Right lobe of liver (tissue), 6 donors: ENCODE measurements at regions not wholly inside any gene's neighbourhood (a gene's known extent, or its start where the extent isn't known, plus 50 kb on each side); places are given as distances from the start of the nearest gene placed in this dataset.

ENCODE experiments used
- ATAC-seq, 4 donors: fragments of 200-7000 bp; cut with Tn5 transposase; one replicate each; pipeline ENCODE4 v1.9.1; 2020; ENCODE audit warnings: mild to moderate bottlenecking in 4 of 4, moderate library complexity in 4 of 4
- DNase-seq, 3 donors: peaks; one replicate each; pipeline ENCODE4 v3.0.0-alpha.2; 2020
- H3K27ac ChIP-seq, 3 donors: fragments of 200-600 bp; one replicate each; pipeline ENCODE4 v1.8.0; 2022
- H3K27me3 ChIP-seq, 2 donors: fragments of 200-600 bp; one replicate each; pipeline ENCODE4 v1.8.0; 2022
- H3K36me3 ChIP-seq, 4 donors: fragments of 200-600 bp; sonication (generic) in 1 of 4; one replicate each; pipeline versions ENCODE4 v1.5.1 to v1.8.0; 2017 to 2022; ENCODE audit warnings: control low read depth in 1 of 4
- H3K4me1 ChIP-seq, 4 donors: fragments of 200-600 bp; sonication (generic) in 1 of 4; one replicate each; pipeline versions ENCODE4 v1.5.1 to v1.8.0; 2017 to 2022; ENCODE audit warnings: control low read depth in 1 of 4
- H3K4me3 ChIP-seq, 3 donors: fragments of 200-600 bp; one replicate each; pipeline ENCODE4 v1.8.0; 2022
- H3K9me3 ChIP-seq, 4 donors: fragments of 200-600 bp; sonication (generic) in 1 of 4; one replicate each; pipeline versions ENCODE4 v1.5.1 to v1.8.0; 2017 to 2022; ENCODE audit warnings: control low read depth in 1 of 4
- CTCF ChIP-seq, 4 donors: fragments of 200-600 bp in 3 of 4; fragments of 450-650 bp in 1 of 4; IDR thresholded peaks; one replicate each; pipeline versions ENCODE4 v1.5.1 to v1.8.0; 2016 to 2022; ENCODE audit warnings: antibody characterized with exemption in 4 of 4, mild to moderate bottlenecking in 2 of 4
- POLR2A ChIP-seq: fragments of 450-650 bp; IDR thresholded peaks from one replicate; pipeline ENCODE4 v1.6.1; 2017; ENCODE audit warnings: antibody characterized with exemption, mild to moderate bottlenecking
- WGBS: methylation state at CpG from one replicate; pipeline ENCODE4 v1.1.6; 2018; ENCODE audit warnings: low coverage, low lambda C conversion rate; ENCODE audit not compliant: insufficient coverage; ENCODE audit errors: missing lambda C conversion rate; 5-methylcytosine and 5-hydroxymethylcytosine counted together
- intact Hi-C, 2 donors: fragments of 100-400 bp; cut with DNase I; formaldehyde crosslinking; loops; one replicate each; pipeline versions ENCODE4 v1.11.2 to v1.14.1; 2022
- donor health status: DM: no; HTN: yes; CAD: no.
- donor health status: DM: no; HTN: no; CAD: no.
- donor health status: DM: no; HTN: no; CAD: no.
- donor health status: DM: no; HTN: yes; CAD: no.
- donor health status: DM: no; HTN: yes; CAD: no.

- TF ChIP-seq CTCF (IDR thresholded peaks at IDR 0.05) (no peak), POLR2A (no peak)
- 48% methylated on average over 3 of the region's 3 CpGs for WGBS
- intact Hi-C loops = no loop called here
- Histone ChIP-seq H3K9me3 (no peaks in the 10 kb centered on the region), H3K4me3 (no peak overlapping the region), H3K36me3 (no peaks in the 10 kb centered on the region), H3K27me3 (no peaks in the 10 kb centered on the region), H3K4me1 (no peaks in the 10 kb centered on the region), H3K27ac (no peak overlapping the region)
- DNase-seq (no peak), ATAC-seq (no peak)
Observed at GRCh38 chr7:97480772-97481390, 251.0 kb upstream of the TAC1 start.

GRCh38 chr7:97495487-97495886, 236.4 kb upstream of the TAC1 start:
- ATAC-seq = no peak
- intact Hi-C loops = no loop called here
- H3K27ac ChIP-seq = no peak overlapping the region
- no peak for DNase-seq
- no peaks in the 10 kb centered on the region for H3K36me3 ChIP-seq
- H3K4me3 ChIP-seq = no peak overlapping the region
- no peaks in the 10 kb centered on the region for H3K27me3 ChIP-seq
- 38% methylated on average over 2 of the region's 2 CpGs for WGBS
- TF ChIP-seq CTCF (IDR thresholded peaks at IDR 0.05) = no peak
- no peak for TF ChIP-seq POLR2A
- no peaks in the 10 kb centered on the region for H3K4me1 ChIP-seq
- H3K9me3 ChIP-seq = no peaks in the 10 kb centered on the region

DNA sequence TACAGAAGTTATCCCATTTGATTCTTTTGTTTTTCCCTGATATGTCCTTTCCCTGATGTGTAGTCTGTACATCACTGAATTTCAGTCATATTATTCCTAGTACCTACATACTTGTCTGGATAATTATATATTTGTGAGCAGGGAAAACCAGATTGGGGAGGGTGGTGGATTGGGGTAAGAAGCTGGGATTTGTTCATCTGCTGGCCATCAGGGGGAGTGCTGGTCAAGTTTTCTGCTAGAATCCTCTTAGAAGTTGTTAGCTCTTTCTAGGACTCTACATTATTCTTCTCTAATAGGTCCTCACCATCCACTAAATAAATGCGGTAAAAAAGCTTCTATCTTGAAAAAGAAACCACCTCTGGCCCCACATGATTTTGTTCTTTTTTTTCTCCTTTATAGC, 232.7 kb upstream of the TAC1 start:
- no peak overlapping the region for H3K4me3 ChIP-seq
- H3K27me3 ChIP-seq = no peaks in the 10 kb centered on the region
- DNase-seq (peak in 1 of 3 donors; percentile 46), ATAC-seq (peak; percentile 68 to 80 (median 78))
- peaks cover 0 to 4% (median 0%) of the 10 kb centered on the region in 4 donors for H3K4me1 ChIP-seq
- H3K27ac ChIP-seq = no peak overlapping the region
- H3K9me3 ChIP-seq = no peaks in the 10 kb centered on the region
- H3K36me3 ChIP-seq = no peaks in the 10 kb centered on the region
- intact Hi-C loops = no loop called here
- 31% methylated on average over 1 of the region's 1 CpG for WGBS
- TF ChIP-seq CTCF (IDR thresholded peaks at IDR 0.05) = peak; percentile 26 to 62 (median 52)
- TF ChIP-seq POLR2A = no peak

GRCh38 chr7:97503367-97504094, 228.4 kb upstream of the TAC1 start:
- Histone ChIP-seq H3K4me3 (no peak overlapping the region), H3K4me1 (peaks cover 0 to 4% (median 0%) of the 10 kb centered on the region in 4 donors), H3K36me3 (no peaks in the 10 kb centered on the region), H3K9me3 (no peaks in the 10 kb centered on the region), H3K27ac (no peak overlapping the region), H3K27me3 (no peaks in the 10 kb centered on the region)
- no peak for TF ChIP-seq POLR2A
- no peak for TF ChIP-seq CTCF (IDR thresholded peaks at IDR 0.05)
- intact Hi-C loops = no loop called here
- no peak for DNase-seq
- ATAC-seq = peak; percentile 31 to 62 (median 51)
- 19% methylated on average over 2 of the region's 10 CpGs for WGBS
